AML-193 (cell line): ENCODE measurements at regions not wholly inside any gene's neighbourhood (a gene's known extent, or its start where the extent isn't known, plus 50 kb on each side); places are given as distances from the start of the nearest gene placed in this dataset.

Experiments used
- DNase-seq, 2 experiments: peaks; one replicate each; lab custom pipeline; 2025; lab: John Stamatoyannopoulos, UW

GRCh38 chr3:147589016-147589415, 179.9 kb downstream of the ZIC1 start:
- no peak for DNase-seq

GRCh38 chr3:147604136-147604535, 195.0 kb downstream of the ZIC1 start:
- no peak for DNase-seq

- DNase-seq = no peak
Measured at GRCh38 chr3:147613725-147614124, 204.6 kb downstream of the ZIC1 start.

- DNase-seq = no peak
Measured at GRCh38 chr3:147614210-147614609, 205.0 kb downstream of the ZIC1 start.

GRCh38 chr3:147615035-147615434, 205.9 kb downstream of the ZIC1 start:
- no peak for DNase-seq

GRCh38 chr3:147616998-147617619, 207.9 kb downstream of the ZIC1 start:
- DNase-seq = peak; percentile 57 to 69

- no peak for DNase-seq
Measured at GRCh38 chr3:147618691-147619090, 209.5 kb downstream of the ZIC1 start.

GRCh38 chr3:147619921-147620560, 210.9 kb downstream of the ZIC1 start:
- no peak for DNase-seq

GRCh38 chr3:147620906-147621305, 211.7 kb downstream of the ZIC1 start:
- DNase-seq = no peak

- no peak for DNase-seq
Measured at GRCh38 chr3:147630921-147631415, 221.8 kb downstream of the ZIC1 start.

GRCh38 chr3:147640781-147641180, 231.6 kb downstream of the ZIC1 start:
- DNase-seq = no peak

GRCh38 chr3:147645761-147646160, 236.6 kb downstream of the ZIC1 start:
- no peak for DNase-seq

GRCh38 chr3:147649475-147649874, 240.3 kb downstream of the ZIC1 start:
- DNase-seq = no peak

GRCh38 chr3:147651107-147651778, 242.1 kb downstream of the ZIC1 start:
- no peak for DNase-seq

- DNase-seq = no peak
Measured at GRCh38 chr3:147652651-147653366, 243.6 kb downstream of the ZIC1 start.

GRCh38 chr3:147653367-147653923, 244.3 kb downstream of the ZIC1 start:
- no peak for DNase-seq

GRCh38 chr3:147654827-147655226, 245.7 kb downstream of the ZIC1 start:
- no peak for DNase-seq

- DNase-seq = no peak
Measured at GRCh38 chr3:147655236-147655635, 246.1 kb downstream of the ZIC1 start.

GRCh38 chr3:147656023-147656422, 246.9 kb downstream of the ZIC1 start:
- no peak for DNase-seq

GRCh38 chr3:147661916-147662315, 252.8 kb downstream of the ZIC1 start:
- DNase-seq = no peak

- no peak for DNase-seq
Measured at GRCh38 chr3:147662705-147663104, 253.5 kb downstream of the ZIC1 start.

- DNase-seq = no peak
Measured at GRCh38 chr3:147669077-147669476, 259.9 kb downstream of the ZIC1 start.
